Suprapubic skin (tissue), 3 donors: ENCODE measurements at regions not wholly inside any gene's neighbourhood (a gene's known extent, or its start where the extent isn't known, plus 50 kb on each side); places are given as distances from the start of the nearest gene placed in this dataset.

Source experiments
- EP300 ChIP-seq: sonication (generic); formaldehyde crosslinking; IDR thresholded peaks from one replicate; pipeline ENCODE4 v1.6.1; 2017; ENCODE audit warnings: antibody characterized with exemption
- POLR2A ChIP-seq, 2 donors: fragments of 450-650 bp; IDR thresholded peaks; one replicate each; pipeline ENCODE4 v1.6.1; 2017; ENCODE audit warnings: antibody characterized with exemption in 2 of 2, mild to moderate bottlenecking in 2 of 2, moderate library complexity in 2 of 2
- TF ChIP-seq, protein P1 (sequence below), 2 donors: fragments of 200-600 bp in 1 of 2; fragments of 450-650 bp in 1 of 2; sonication (generic) in 1 of 2; IDR thresholded peaks; one replicate each; pipeline ENCODE4 v1.5.1; 2016 to 2019; ENCODE audit warnings: antibody characterized with exemption in 2 of 2, mild to moderate bottlenecking in 1 of 2, moderate library complexity in 1 of 2

GRCh38 chr12:67810166-67810565 is 161.6 kb downstream of the DYRK2 start:
- TF ChIP-seq, protein P1, sequence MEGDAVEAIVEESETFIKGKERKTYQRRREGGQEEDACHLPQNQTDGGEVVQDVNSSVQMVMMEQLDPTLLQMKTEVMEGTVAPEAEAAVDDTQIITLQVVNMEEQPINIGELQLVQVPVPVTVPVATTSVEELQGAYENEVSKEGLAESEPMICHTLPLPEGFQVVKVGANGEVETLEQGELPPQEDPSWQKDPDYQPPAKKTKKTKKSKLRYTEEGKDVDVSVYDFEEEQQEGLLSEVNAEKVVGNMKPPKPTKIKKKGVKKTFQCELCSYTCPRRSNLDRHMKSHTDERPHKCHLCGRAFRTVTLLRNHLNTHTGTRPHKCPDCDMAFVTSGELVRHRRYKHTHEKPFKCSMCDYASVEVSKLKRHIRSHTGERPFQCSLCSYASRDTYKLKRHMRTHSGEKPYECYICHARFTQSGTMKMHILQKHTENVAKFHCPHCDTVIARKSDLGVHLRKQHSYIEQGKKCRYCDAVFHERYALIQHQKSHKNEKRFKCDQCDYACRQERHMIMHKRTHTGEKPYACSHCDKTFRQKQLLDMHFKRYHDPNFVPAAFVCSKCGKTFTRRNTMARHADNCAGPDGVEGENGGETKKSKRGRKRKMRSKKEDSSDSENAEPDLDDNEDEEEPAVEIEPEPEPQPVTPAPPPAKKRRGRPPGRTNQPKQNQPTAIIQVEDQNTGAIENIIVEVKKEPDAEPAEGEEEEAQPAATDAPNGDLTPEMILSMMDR (IDR thresholded peaks at IDR 0.05) = no peak
- TF ChIP-seq EP300 (no peak), POLR2A (IDR thresholded peaks at IDR 0.05) (no peak)
